HepG2 (cell line): ENCODE measurements at regions not wholly inside any gene's neighbourhood (a gene's known extent, or its start where the extent isn't known, plus 50 kb on each side); places are given as distances from the start of the nearest gene placed in this dataset.

Source experiments
- ATAC-seq: fragments of 200-7000 bp; cut with Tn5 transposase; 3 replicates; pipeline ENCODE4 v1.9.1; 2020; ENCODE audit warnings: mild to moderate bottlenecking, moderate library complexity
- BruUV-seq: library from RNA; stranded (reverse); fragments of 400-500 nt; replicated peaks from 2 replicates; lab custom pipeline; 2021; lab: Mats Ljungman, UMichigan
- CTCF ChIA-PET: fragments of 300-600 bp; formaldehyde crosslinking; extraction: SDS; loops from one replicate; lab custom pipeline; 2021; ENCODE audit warnings: low total read pairs, inconsistent platforms, low intra/inter-chr PET ratio; lab: Yijun Ruan, JAX
- POLR2A ChIA-PET: fragments of 350-600 bp; sonication (Branson Sonifier 250); formaldehyde crosslinking; loops from one replicate; lab custom pipeline; 2020; ENCODE audit warnings: antibody characterized with exemption, inconsistent platforms; lab: Yijun Ruan, JAX
- DNase-seq: peaks from one replicate; pipeline ENCODE4 v3.0.0-alpha.2; 2015; ENCODE audit warnings: low spot score
- FAIRE-seq: peaks from 3 replicates; lab custom pipeline; 2011; peaks lifted over from hg19 to GRCh38; lab: Jason Lieb, UNC
- H2AFZ ChIP-seq: one replicate; pipeline ENCODE4 v1.6.1; 2011; ENCODE audit warnings: low read length, inconsistent platforms
- H3K27ac ChIP-seq: fragments of 300-600 bp; 3 replicates; pipeline ENCODE4 v1.8.0; 2011; ENCODE audit warnings: mixed run types, mild to moderate bottlenecking, mixed read lengths, low read length, inconsistent platforms; ENCODE audit not compliant: insufficient read depth; ENCODE audit errors: extremely low read length
- H3K27me3 ChIP-seq, 2 experiments: fragments of 200-600 bp in 1 of 2; 2 replicates in 1 of 2; 3 replicates in 1 of 2; pipeline versions ENCODE4 v1.6.0 to v1.8.0; 2011; ENCODE audit warnings: low read length in 2 of 2, mild to moderate bottlenecking in 2 of 2, moderate library complexity in 2 of 2, inconsistent platforms in 1 of 2; ENCODE audit not compliant: insufficient read depth in 2 of 2, control insufficient read depth in 1 of 2
- H3K36me3 ChIP-seq, 2 experiments: fragments of 200-600 bp in 1 of 2; replicated peaks in 1 of 2; 2 replicates in 1 of 2; 3 replicates in 1 of 2; pipeline versions ENCODE4 v1.5.1 to v1.8.0; 2011; ENCODE audit warnings: low read length in 2 of 2, inconsistent platforms in 1 of 2; ENCODE audit not compliant: insufficient read depth in 2 of 2, control insufficient read depth in 1 of 2
- H3K4me1 ChIP-seq: 2 replicates; pipeline ENCODE4 v1.5.1; 2012; ENCODE audit warnings: low read length, inconsistent platforms; ENCODE audit not compliant: insufficient read depth
- H3K4me2 ChIP-seq: 2 replicates; pipeline ENCODE4 v1.6.0; 2011; ENCODE audit warnings: low read depth, low read length, inconsistent platforms
- H3K4me3 ChIP-seq, 3 experiments: fragments of 200-600 bp in 1 of 3; sonication (generic), shearing (Covaris generic) in 1 of 3; replicated peaks in 1 of 3; 2 replicates each; pipeline ENCODE4 v1.5.1; 2011 to 2016; ENCODE audit warnings: low read length in 3 of 3, inconsistent platforms in 2 of 3, low read depth in 2 of 3, mild to moderate bottlenecking in 2 of 3, control low read depth in 1 of 3, mixed read lengths in 1 of 3; ENCODE audit not compliant: insufficient read depth in 1 of 3
- H3K79me2 ChIP-seq: one replicate; pipeline ENCODE4 v1.6.1; 2011; ENCODE audit warnings: low read length, inconsistent platforms; ENCODE audit not compliant: insufficient read depth
- H3K9ac ChIP-seq: 2 replicates; pipeline ENCODE4 v1.6.0; 2011; ENCODE audit warnings: mild to moderate bottlenecking, low read depth, low read length, inconsistent platforms; ENCODE audit not compliant: insufficient read depth
- H3K9me3 ChIP-seq: 2 replicates; pipeline ENCODE4 v1.5.1; 2012; ENCODE audit warnings: mild to moderate bottlenecking, low read length
- H4K20me1 ChIP-seq: 2 replicates; pipeline ENCODE4 v1.6.0; 2011; ENCODE audit warnings: inconsistent platforms, mild to moderate bottlenecking, low read length, moderate library complexity; ENCODE audit not compliant: insufficient read depth
- GFI1 ChIP-seq: sonication (generic); formaldehyde crosslinking; IDR thresholded peaks from 2 replicates; pipeline ENCODE4 v1.5.0; 2020; ENCODE audit warnings: missing genetic modification reagents, mild to moderate bottlenecking, borderline replicate concordance
- NRL ChIP-seq: sonication (generic); formaldehyde crosslinking; IDR thresholded peaks from 2 replicates; pipeline ENCODE4 v1.5.0; 2020; ENCODE audit warnings: missing genetic modification reagents, mild to moderate bottlenecking, moderate library complexity, borderline replicate concordance
- PAWR ChIP-seq: sonication (generic); formaldehyde crosslinking; IDR thresholded peaks from 2 replicates; pipeline ENCODE4 v1.4.0; 2020; ENCODE audit warnings: missing genetic modification reagents, mild to moderate bottlenecking, borderline replicate concordance
- THYN1 ChIP-seq: sonication (generic); formaldehyde crosslinking; IDR thresholded peaks from 2 replicates; pipeline ENCODE4 v1.8.1; 2023; ENCODE audit warnings: low read depth, mild to moderate bottlenecking, moderate library complexity, missing genetic modification reagents, borderline replicate concordance
- ZNF263 ChIP-seq: sonication (generic); formaldehyde crosslinking; IDR thresholded peaks from 2 replicates; pipeline ENCODE4 v1.4.0; 2020; ENCODE audit warnings: missing genetic modification reagents
- WGBS: methylation state at CpG from one replicate; pipeline ENCODE4 v1.1.6; 2017; ENCODE audit warnings: low lambda C conversion rate; 5-methylcytosine and 5-hydroxymethylcytosine counted together
- in situ Hi-C: cut with HindIII; loops from 2 replicates; pipeline ENCODE4 v1.10.0; 2017; ENCODE audit warnings: low pct_unique_long_range_greater_than_20kb; ENCODE audit not compliant: extremely low pct_ligation_motif_present
- intact Hi-C: fragments of 100-400 bp; cut with micrococcal nuclease; formaldehyde crosslinking; loops from one replicate; pipeline ENCODE4 v1.10.0; 2022; ENCODE audit not compliant: unreplicated experiment
- TF ChIP-seq, protein P1 (sequence below): sonication (generic); formaldehyde crosslinking; IDR thresholded peaks from 2 replicates; pipeline ENCODE4 v1.5.0; 2020; ENCODE audit warnings: mild to moderate bottlenecking, missing genetic modification reagents, borderline replicate concordance
- TF ChIP-seq, protein P2 (sequence below): sonication (generic); formaldehyde crosslinking; IDR thresholded peaks from 2 replicates; pipeline ENCODE4 v1.5.0; 2020; ENCODE audit warnings: mild to moderate bottlenecking, missing genetic modification reagents
- TF ChIP-seq, protein P3 (sequence below): sonication (generic); formaldehyde crosslinking; IDR thresholded peaks from 2 replicates; pipeline ENCODE4 v1.4.0; 2020; ENCODE audit warnings: mild to moderate bottlenecking, missing genetic modification reagents

DNA sequence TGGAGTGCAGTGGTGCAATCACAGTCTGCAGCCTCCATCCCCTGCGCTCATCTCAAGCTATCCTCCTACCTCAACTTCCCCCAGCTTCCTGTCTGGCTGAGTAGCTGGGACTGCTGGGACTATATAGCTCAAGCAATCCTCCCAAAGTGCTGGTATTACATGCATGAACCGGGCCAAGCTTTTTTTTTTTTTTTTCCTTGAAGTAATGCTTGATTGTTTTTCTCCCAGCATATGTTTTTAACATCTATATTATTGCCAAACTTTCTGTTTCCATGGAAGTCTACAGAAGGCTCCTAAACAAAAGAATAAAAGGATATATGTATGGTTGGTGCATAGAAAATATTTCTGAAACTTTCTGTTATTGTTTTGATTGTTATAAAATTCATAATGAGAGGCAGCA, 853.6 kb downstream of the KCNA4 start (continued):
- TF ChIP-seq, protein P1, sequence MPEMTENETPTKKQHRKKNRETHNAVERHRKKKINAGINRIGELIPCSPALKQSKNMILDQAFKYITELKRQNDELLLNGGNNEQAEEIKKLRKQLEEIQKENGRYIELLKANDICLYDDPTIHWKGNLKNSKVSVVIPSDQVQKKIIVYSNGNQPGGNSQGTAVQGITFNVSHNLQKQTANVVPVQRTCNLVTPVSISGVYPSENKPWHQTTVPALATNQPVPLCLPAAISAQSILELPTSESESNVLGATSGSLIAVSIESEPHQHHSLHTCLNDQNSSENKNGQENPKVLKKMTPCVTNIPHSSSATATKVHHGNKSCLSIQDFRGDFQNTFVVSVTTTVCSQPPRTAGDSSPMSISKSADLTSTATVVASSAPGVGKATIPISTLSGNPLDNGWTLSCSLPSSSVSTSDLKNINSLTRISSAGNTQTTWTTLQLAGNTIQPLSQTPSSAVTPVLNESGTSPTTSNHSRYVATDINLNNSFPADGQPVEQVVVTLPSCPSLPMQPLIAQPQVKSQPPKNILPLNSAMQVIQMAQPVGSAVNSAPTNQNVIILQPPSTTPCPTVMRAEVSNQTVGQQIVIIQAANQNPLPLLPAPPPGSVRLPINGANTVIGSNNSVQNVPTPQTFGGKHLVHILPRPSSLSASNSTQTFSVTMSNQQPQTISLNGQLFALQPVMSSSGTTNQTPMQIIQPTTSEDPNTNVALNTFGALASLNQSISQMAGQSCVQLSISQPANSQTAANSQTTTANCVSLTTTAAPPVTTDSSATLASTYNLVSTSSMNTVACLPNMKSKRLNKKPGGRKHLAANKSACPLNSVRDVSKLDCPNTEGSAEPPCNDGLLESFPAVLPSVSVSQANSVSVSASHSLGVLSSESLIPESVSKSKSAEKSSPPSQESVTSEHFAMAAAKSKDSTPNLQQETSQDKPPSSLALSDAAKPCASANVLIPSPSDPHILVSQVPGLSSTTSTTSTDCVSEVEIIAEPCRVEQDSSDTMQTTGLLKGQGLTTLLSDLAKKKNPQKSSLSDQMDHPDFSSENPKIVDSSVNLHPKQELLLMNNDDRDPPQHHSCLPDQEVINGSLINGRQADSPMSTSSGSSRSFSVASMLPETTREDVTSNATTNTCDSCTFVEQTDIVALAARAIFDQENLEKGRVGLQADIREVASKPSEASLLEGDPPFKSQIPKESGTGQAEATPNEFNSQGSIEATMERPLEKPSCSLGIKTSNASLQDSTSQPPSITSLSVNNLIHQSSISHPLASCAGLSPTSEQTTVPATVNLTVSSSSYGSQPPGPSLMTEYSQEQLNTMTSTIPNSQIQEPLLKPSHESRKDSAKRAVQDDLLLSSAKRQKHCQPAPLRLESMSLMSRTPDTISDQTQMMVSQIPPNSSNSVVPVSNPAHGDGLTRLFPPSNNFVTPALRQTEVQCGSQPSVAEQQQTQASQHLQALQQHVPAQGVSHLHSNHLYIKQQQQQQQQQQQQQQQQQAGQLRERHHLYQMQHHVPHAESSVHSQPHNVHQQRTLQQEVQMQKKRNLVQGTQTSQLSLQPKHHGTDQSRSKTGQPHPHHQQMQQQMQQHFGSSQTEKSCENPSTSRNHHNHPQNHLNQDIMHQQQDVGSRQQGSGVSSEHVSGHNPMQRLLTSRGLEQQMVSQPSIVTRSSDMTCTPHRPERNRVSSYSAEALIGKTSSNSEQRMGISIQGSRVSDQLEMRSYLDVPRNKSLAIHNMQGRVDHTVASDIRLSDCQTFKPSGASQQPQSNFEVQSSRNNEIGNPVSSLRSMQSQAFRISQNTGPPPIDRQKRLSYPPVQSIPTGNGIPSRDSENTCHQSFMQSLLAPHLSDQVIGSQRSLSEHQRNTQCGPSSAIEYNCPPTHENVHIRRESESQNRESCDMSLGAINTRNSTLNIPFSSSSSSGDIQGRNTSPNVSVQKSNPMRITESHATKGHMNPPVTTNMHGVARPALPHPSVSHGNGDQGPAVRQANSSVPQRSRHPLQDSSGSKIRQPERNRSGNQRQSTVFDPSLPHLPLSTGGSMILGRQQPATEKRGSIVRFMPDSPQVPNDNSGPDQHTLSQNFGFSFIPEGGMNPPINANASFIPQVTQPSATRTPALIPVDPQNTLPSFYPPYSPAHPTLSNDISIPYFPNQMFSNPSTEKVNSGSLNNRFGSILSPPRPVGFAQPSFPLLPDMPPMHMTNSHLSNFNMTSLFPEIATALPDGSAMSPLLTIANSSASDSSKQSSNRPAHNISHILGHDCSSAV: no peak
- TF ChIP-seq GFI1 (CRISPR knock-in tag): no peak
- TF ChIP-seq PAWR (CRISPR knock-in tag): no peak
- no peak for TF ChIP-seq THYN1 (CRISPR knock-in tag)

DNA sequence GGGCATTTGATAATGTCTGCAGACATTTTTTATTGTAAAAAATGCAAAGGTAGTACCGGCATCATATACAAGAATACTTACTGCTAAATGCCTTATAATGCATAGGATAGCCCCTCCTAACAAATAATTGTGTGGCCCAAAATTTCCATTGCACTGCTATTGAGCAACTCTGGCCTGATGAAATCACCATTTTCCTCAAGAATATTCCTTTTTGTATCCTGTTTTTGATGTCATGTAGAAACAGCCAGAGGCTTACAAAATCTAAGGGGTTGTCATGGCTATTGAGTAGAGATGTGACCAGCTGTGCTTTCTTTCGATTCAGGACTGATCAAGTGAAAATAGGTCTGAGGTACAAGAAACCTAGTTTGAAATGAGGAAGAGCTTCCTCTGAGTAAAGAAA, 854.3 kb downstream of the KCNA4 start:
- H3K79me2 ChIP-seq: no peaks in the 10 kb centered on the region
- intact Hi-C loops (no loop called here), in situ Hi-C loops (loop anchor here (25.0 kb wide), 1 partner anchor 1475 kb away; no protein-coding TSS in a partner anchor)
- no peak for DNase-seq
- H3K4me2 ChIP-seq: no peak overlapping the region
- no peaks in the 10 kb centered on the region for H3K9me3 ChIP-seq
- H3K9ac ChIP-seq: no peak overlapping the region
- ATAC-seq: no peak
- no peaks in the 10 kb centered on the region for H3K4me1 ChIP-seq
- no peak overlapping the region for H2AFZ ChIP-seq
- H4K20me1 ChIP-seq: no peaks in the 10 kb centered on the region
- H3K27me3 ChIP-seq: no peaks in the 10 kb centered on the region
- H3K36me3 ChIP-seq: no peaks in the 10 kb centered on the region
- no peak for FAIRE-seq
- H3K27ac ChIP-seq: no peak overlapping the region
- CTCF ChIA-PET: no interaction called here
- no TSS peak for BruUV-seq
- WGBS: 48% methylated on average over 2 of the region's 2 CpGs
- POLR2A ChIA-PET: no interaction called here
- H3K4me3 ChIP-seq: no peak overlapping the region
- TF ChIP-seq, protein P2, sequence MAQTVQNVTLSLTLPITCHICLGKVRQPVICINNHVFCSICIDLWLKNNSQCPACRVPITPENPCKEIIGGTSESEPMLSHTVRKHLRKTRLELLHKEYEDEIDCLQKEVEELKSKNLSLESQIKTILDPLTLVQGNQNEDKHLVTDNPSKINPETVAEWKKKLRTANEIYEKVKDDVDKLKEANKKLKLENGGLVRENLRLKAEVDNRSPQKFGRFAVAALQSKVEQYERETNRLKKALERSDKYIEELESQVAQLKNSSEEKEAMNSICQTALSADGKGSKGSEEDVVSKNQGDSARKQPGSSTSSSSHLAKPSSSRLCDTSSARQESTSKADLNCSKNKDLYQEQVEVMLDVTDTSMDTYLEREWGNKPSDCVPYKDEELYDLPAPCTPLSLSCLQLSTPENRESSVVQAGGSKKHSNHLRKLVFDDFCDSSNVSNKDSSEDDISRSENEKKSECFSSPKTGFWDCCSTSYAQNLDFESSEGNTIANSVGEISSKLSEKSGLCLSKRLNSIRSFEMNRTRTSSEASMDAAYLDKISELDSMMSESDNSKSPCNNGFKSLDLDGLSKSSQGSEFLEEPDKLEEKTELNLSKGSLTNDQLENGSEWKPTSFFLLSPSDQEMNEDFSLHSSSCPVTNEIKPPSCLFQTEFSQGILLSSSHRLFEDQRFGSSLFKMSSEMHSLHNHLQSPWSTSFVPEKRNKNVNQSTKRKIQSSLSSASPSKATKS: no peak
- TF ChIP-seq NRL (CRISPR knock-in tag) (no peak), ZNF263 (CRISPR knock-in tag) (no peak)
- TF ChIP-seq, protein P3, sequence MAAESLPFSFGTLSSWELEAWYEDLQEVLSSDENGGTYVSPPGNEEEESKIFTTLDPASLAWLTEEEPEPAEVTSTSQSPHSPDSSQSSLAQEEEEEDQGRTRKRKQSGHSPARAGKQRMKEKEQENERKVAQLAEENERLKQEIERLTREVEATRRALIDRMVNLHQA (CRISPR knock-in tag): no peak
